Transverse colon (tissue), 3 donors: ENCODE measurements at regions not wholly inside any gene's neighbourhood (a gene's known extent, or its start where the extent isn't known, plus 50 kb on each side); places are given as distances from the start of the nearest gene placed in this dataset.

Source experiments
- CTCF ChIP-seq, 5 experiments: fragments of 200-600 bp in 3 of 5; fragments of 450-650 bp in 2 of 5; sonication (generic) in 3 of 5; IDR thresholded peaks; 1 replicate in 2 of 5; 2 replicates in 3 of 5; pipeline ENCODE4 v1.5.1; 2016 to 2017; ENCODE audit warnings: antibody characterized with exemption in 5 of 5, inconsistent platforms in 3 of 5, mild to moderate bottlenecking in 2 of 5, moderate library complexity in 1 of 5
- POLR2A ChIP-seq: fragments of 450-650 bp; IDR thresholded peaks from one replicate; pipeline ENCODE4 v1.6.1; 2016; ENCODE audit warnings: antibody characterized with exemption, mild to moderate bottlenecking, moderate library complexity

GRCh38 chr4:170721812-170722373, 632.1 kb upstream of the AADAT start:
- TF ChIP-seq CTCF (IDR thresholded peaks at IDR 0.05) = no peak
- no peak for TF ChIP-seq POLR2A
